Epithelial cell of proximal tubule (primary cell): ENCODE measurements at regions not wholly inside any gene's neighbourhood (a gene's known extent, or its start where the extent isn't known, plus 50 kb on each side); places are given as distances from the start of the nearest gene placed in this dataset.

Experiments
- DNase-seq: peaks from one replicate; pipeline ENCODE4 v3.0.0-alpha.2; 2011; ENCODE audit warnings: low read depth
- H3K4me3 ChIP-seq: 2 replicates; pipeline ENCODE4 v1.5.1; 2011; ENCODE audit warnings: low read depth, mild to moderate bottlenecking, low read length
- CTCF ChIP-seq: conservative IDR thresholded peaks from 2 replicates; pipeline ENCODE4 v1.5.1; 2012; ENCODE audit warnings: low read depth, mild to moderate bottlenecking, low read length

GRCh38 chr5:20515606-20516005, 527.6 kb upstream of the CDH18 start:
- DNase-seq: no peak
- no peak for TF ChIP-seq CTCF
- H3K4me3 ChIP-seq: no peak overlapping the region

GRCh38 chr5:20514145-20514544, 526.1 kb upstream of the CDH18 start:
- TF ChIP-seq CTCF: no peak
- DNase-seq: no peak

GRCh38 chr5:20500546-20500945, 512.5 kb upstream of the CDH18 start:
- no peak for DNase-seq
- no peak for TF ChIP-seq CTCF
- H3K4me3 ChIP-seq: no peak overlapping the region

More at GRCh38 chr5:20514145-20514544, 526.1 kb upstream of the CDH18 start:
- H3K4me3 ChIP-seq: no peak overlapping the region

GRCh38 chr5:20498926-20499325, 510.9 kb upstream of the CDH18 start:
- no peak for DNase-seq
- no peak for TF ChIP-seq CTCF
- H3K4me3 ChIP-seq: no peak overlapping the region

- H3K4me3 ChIP-seq: no peak overlapping the region
- TF ChIP-seq CTCF: no peak
Measured at GRCh38 chr5:20498102-20498501, 510.1 kb upstream of the CDH18 start.

GRCh38 chr5:20497356-20497755, 509.4 kb upstream of the CDH18 start:
- no peak for DNase-seq
- no peak for TF ChIP-seq CTCF
- no peak overlapping the region for H3K4me3 ChIP-seq

More at GRCh38 chr5:20498102-20498501, 510.1 kb upstream of the CDH18 start:
- DNase-seq: no peak

GRCh38 chr5:20494706-20495105, 506.7 kb upstream of the CDH18 start:
- H3K4me3 ChIP-seq: no peak overlapping the region
- TF ChIP-seq CTCF: no peak
- DNase-seq: no peak
